T-helper 2 cell (primary cell): ENCODE measurements at regions not wholly inside any gene's neighbourhood (a gene's known extent, or its start where the extent isn't known, plus 50 kb on each side); places are given as distances from the start of the nearest gene placed in this dataset.

Experiments used
- DNase-seq, 5 experiments: peaks; one replicate each; pipeline versions ENCODE4 v3.0.0 to v3.0.0-alpha.2; 2012 to 2022

- no peak for DNase-seq
These were observed 53.2 kb upstream of the FAM20C start for GRCh38 chr7:139131-139530.

GRCh38 chr7:139561-140243 lies 52.7 kb upstream of the FAM20C start:
- no peak for DNase-seq

DNA sequence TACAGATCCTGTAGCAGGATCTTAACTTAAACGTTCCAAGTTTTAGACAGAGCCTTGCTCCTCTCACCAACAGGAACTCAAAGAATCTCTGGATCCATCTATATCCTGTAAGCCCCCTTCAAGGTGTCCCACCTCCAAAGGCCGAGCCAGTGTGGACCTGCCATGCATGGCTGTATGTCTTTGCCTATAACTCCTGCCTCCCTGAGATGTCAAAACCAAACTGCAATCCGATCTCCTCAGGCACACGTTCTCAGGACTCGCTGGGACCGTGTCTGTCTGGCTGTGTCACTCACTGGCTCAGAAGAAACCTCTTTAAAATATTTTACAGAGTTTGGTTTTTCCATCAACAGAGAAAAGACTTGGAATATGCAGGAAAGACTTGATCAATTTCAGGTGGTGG lies 51.4 kb upstream of the FAM20C start:
- no peak for DNase-seq

GRCh38 chr7:142248-142941 lies 50.0 kb upstream of the FAM20C start:
- no peak for DNase-seq
